NB4 (cell line): ENCODE measurements at regions not wholly inside any gene's neighbourhood (a gene's known extent, or its start where the extent isn't known, plus 50 kb on each side); places are given as distances from the start of the nearest gene placed in this dataset.

Experiments
- DNase-seq: peaks from one replicate; pipeline ENCODE4 v3.0.0; 2010; ENCODE audit warnings: low read depth
- H3K4me3 ChIP-seq: one replicate; pipeline ENCODE4 v1.5.1; 2011; ENCODE audit warnings: mild to moderate bottlenecking, low read depth, low read length, moderate library complexity
- MYC ChIP-seq: IDR thresholded peaks from 2 replicates; pipeline ENCODE4 v1.6.1; 2011; ENCODE audit warnings: low read depth, low read length
- POLR2A ChIP-seq: IDR thresholded peaks from 2 replicates; pipeline ENCODE4 v1.6.1; 2011; ENCODE audit warnings: mild to moderate bottlenecking; ENCODE audit not compliant: insufficient read length; ENCODE audit errors: extremely low read depth
- TF ChIP-seq, protein P1 (sequence below): IDR thresholded peaks from one replicate; pipeline ENCODE4 v1.5.1; 2012; ENCODE audit warnings: low read depth, low read length
- TF ChIP-seq, protein P2 (sequence below): IDR thresholded peaks from 2 replicates; pipeline ENCODE4 v1.6.1; 2011; ENCODE audit warnings: low read depth, low read length

DNA sequence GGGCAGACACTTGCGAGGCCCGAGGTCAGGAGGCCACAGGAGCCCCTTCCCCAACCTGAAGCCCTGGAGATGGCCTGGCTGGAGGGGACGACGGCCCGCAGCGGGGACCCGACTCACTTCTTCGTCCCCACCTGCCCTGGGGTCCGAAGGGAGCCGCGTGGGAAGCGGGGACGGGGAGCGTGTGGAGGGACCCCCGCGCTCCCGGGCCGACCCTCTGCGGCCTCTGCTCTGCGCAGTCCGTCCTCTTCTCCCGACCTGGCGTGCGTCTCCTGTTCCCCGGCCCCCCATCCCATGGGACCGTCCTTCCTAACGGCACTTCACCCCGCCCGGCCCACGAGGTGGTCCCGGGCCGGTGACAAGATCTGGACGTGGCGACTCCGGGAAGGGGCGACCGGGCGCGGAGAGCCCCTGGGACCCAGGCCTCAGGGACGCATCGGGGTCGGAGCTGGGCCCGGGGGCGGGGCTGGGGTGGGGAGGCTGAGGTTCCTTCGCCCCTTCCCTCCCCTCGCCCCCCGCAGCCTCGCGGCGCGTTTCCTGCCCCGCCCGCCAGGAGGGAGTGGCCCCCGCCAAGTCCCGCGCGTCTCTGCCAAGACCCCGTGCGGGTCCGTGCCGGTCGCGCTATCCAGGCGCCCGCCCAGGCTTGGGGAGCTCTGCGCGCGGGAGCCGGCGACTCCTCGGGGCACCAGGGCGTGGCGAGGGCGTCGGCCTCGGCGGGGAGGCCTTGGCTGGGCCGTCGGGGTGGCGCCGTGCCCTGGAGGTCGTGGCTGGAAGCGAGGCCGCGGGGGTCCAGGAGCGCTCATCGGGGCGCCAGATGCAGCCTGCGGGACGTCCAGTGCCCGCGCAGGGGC is 97.1 kb downstream of the TNFAIP2 start:
- DNase-seq, result no peak
- TF ChIP-seq MYC (no peak), POLR2A (no peak)
- TF ChIP-seq, protein P1, sequence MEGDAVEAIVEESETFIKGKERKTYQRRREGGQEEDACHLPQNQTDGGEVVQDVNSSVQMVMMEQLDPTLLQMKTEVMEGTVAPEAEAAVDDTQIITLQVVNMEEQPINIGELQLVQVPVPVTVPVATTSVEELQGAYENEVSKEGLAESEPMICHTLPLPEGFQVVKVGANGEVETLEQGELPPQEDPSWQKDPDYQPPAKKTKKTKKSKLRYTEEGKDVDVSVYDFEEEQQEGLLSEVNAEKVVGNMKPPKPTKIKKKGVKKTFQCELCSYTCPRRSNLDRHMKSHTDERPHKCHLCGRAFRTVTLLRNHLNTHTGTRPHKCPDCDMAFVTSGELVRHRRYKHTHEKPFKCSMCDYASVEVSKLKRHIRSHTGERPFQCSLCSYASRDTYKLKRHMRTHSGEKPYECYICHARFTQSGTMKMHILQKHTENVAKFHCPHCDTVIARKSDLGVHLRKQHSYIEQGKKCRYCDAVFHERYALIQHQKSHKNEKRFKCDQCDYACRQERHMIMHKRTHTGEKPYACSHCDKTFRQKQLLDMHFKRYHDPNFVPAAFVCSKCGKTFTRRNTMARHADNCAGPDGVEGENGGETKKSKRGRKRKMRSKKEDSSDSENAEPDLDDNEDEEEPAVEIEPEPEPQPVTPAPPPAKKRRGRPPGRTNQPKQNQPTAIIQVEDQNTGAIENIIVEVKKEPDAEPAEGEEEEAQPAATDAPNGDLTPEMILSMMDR, result no peak
- TF ChIP-seq, protein P2, sequence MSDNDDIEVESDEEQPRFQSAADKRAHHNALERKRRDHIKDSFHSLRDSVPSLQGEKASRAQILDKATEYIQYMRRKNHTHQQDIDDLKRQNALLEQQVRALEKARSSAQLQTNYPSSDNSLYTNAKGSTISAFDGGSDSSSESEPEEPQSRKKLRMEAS, result no peak
- H3K4me3 ChIP-seq, result no peak overlapping the region

DNA sequence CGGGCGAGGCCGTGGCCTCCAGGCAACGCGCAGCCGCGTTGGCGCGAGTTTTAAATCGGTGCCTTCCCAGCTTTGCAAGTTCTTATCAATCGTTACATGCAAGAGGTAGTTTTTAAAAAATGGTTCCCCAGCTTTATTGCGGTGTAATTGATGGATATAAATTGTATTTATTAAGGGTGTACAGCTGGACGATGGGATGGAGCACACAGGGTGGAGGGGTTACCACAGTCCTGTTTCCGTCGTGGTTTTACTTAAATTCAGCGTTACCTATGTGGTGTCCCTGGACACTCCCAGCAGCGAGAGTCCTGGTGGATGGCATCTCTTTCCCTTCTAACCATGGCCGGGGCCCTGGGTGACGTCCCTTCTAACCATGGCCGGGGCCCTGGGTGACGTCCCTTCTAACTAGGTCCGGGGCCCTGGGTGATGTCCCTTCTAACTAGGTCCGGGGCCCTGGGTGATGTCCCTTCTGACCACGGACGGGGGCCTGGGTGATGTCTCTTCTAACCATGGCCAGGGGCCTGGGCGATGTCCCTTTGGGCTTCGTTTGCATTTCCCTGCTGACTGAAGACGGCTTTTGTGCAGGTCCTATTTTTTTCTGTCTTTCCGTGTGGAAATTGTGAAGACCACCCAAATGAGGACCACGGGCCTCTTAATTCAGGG is 97.9 kb downstream of the TNFAIP2 start:
- DNase-seq, result no peak
- TF ChIP-seq, protein P2, result no peak
- TF ChIP-seq, protein P1, result no peak
- no peak for TF ChIP-seq MYC
- TF ChIP-seq POLR2A, result no peak
- no peak overlapping the region for H3K4me3 ChIP-seq

DNA sequence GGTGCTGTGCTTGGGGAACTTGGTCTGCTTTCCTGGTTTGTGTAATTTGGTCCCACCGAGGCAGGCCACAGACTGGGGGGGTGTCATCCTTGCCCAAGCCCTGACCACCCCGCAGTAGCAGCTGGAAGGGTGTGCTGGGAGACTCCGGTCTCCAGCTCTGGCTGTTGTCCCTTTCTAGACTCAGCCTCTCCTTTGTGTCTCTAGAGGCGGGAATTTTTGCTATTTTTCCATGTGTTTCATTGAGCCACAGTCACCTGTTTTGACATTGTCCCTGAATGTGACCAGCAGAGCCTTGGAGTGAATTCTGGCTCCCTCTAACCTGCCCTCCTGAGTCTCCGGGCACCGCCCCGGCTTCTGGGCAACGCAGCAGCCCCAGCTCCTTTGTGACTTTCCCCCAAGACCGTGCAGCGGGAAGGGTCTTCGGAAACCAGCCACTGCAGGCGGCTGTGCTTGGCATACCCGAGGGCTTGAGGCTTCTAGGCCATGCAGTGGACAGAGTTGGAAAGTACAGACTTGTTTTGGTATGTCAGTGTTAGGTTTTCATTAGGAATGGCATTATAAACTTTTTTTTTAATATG is 98.6 kb downstream of the TNFAIP2 start:
- TF ChIP-seq, protein P1, result no peak
- TF ChIP-seq POLR2A, result no peak
- no peak for TF ChIP-seq MYC
- TF ChIP-seq, protein P2, result no peak
- no peak overlapping the region for H3K4me3 ChIP-seq
- DNase-seq, result no peak

DNA sequence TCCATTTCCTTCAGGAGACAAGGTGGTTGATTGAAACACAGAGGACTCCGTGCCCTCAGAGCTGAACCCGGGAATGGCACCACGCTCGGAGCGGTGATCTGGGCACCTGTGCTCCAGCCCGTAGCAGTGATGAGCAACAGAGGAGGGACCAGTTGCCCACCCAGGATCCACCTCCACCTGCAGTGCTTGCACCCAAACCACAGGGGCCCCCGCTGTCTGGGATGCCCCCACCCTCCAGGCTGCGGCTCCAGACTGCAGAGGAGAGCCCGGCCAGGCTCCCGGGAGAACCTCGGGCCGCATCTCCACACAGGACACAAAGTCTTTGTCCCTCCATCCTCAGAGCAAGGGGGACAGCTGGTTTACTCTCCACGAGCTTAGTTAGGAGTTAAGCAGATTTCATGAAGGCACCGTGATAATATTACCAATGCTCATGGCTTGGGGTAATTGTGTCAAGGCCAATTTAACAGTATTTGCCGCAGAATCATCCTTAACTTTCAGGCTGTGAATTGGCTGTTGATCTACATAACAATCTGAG is 100.6 kb downstream of the TNFAIP2 start:
- DNase-seq, result no peak
- H3K4me3 ChIP-seq, result no peak overlapping the region
- TF ChIP-seq MYC (no peak), POLR2A (no peak)
- TF ChIP-seq, protein P1, result no peak
- TF ChIP-seq, protein P2, result no peak

DNA sequence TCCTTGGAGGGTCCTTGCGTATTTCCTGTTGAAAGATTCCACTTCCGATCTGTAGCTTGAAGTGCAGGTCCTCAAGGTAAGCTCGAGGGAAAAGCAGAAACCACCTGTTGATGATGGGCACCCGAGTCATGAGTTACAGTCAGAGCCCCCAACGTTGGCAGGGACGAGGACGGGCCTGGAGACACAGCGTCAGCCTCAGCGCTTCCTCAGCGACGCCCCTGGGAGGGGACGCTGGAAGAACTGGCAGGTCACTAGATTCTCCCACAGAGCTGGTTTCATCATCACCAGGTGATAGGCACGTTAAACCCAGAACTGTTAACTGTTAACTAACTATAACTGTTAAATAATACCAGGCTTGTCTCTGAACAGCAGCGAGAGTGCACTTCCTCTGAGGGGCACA is 101.8 kb downstream of the TNFAIP2 start:
- no peak for DNase-seq
- H3K4me3 ChIP-seq, result no peak overlapping the region
- TF ChIP-seq, protein P2, result no peak
- TF ChIP-seq MYC, result no peak
- no peak for TF ChIP-seq POLR2A
- TF ChIP-seq, protein P1, result no peak
